Kidney (tissue), 13 donors: ENCODE measurements at regions not wholly inside any gene's neighbourhood (a gene's known extent, or its start where the extent isn't known, plus 50 kb on each side); places are given as distances from the start of the nearest gene placed in this dataset.

Experiments
- DNase-seq, 5 donors: peaks; one replicate each; pipeline ENCODE4 v3.0.0-alpha.2; 2013 to 2020
- FAIRE-seq: peaks from 2 replicates; lab custom pipeline; 2012; peaks lifted over from hg19 to GRCh38; lab: Jason Lieb, UNC
- H3K27ac ChIP-seq, 2 donors: one replicate each; pipeline ENCODE4 v1.7.0; 2013; ENCODE audit warnings: low read depth in 2 of 2, low read length in 2 of 2, inconsistent platforms in 1 of 2
- H3K27me3 ChIP-seq: one replicate; pipeline ENCODE4 v1.7.1; 2013; ENCODE audit warnings: low read length, inconsistent platforms; ENCODE audit not compliant: control insufficient read depth, insufficient read depth
- H3K36me3 ChIP-seq, 3 donors: one replicate each; pipeline versions ENCODE4 v1.7.0 to v1.7.1; 2013; ENCODE audit warnings: low read length in 3 of 3, control low read depth in 1 of 3, inconsistent platforms in 1 of 3; ENCODE audit not compliant: insufficient read depth in 3 of 3, control insufficient read depth in 2 of 3
- H3K4me1 ChIP-seq, 3 donors: one replicate each; pipeline versions ENCODE4 v1.7.0 to v1.7.1; 2013; ENCODE audit warnings: low read length in 3 of 3, inconsistent platforms in 1 of 3, low read depth in 1 of 3; ENCODE audit not compliant: control insufficient read depth in 2 of 3, insufficient read depth in 2 of 3
- H3K4me3 ChIP-seq, 3 donors: one replicate each; pipeline versions ENCODE4 v1.7.0 to v1.8.1; 2013; ENCODE audit warnings: low read length in 3 of 3, control low read depth in 1 of 3, inconsistent platforms in 1 of 3
- H3K9ac ChIP-seq, 3 donors: one replicate each; pipeline versions ENCODE4 v1.7.0 to v1.7.1; 2013; ENCODE audit warnings: low read length in 3 of 3, control low read depth in 1 of 3, inconsistent platforms in 1 of 3
- H3K9me3 ChIP-seq, 3 donors: one replicate each; pipeline versions ENCODE4 v1.7.0 to v1.7.1; 2013; ENCODE audit warnings: low read length in 3 of 3, control low read depth in 1 of 3, inconsistent platforms in 1 of 3; ENCODE audit not compliant: control insufficient read depth in 2 of 3, insufficient read depth in 1 of 3
- CTCF ChIP-seq: IDR thresholded peaks from 3 replicates; pipeline ENCODE4 v1.5.1; 2012; ENCODE audit warnings: mild to moderate bottlenecking, moderate library complexity, borderline replicate concordance; ENCODE audit not compliant: insufficient read depth; ENCODE audit errors: extremely low read depth
- intact Hi-C: fragments of 100-400 bp; cut with DNase I; formaldehyde crosslinking; loops from one replicate; pipeline ENCODE4 v1.11.1; 2022
- donor health status: control.
- donor health status: control.
- donor health status: control.
- donor health status: control.
- donor health status: control.
- donor health status: DM: yes; HTN: yes; CAD: no.
- donor health status: Normal renal cell carcinoma (clear cell type).

GRCh38 chr13:67303661-67304333 is 73.7 kb upstream of the PCDH9 start:
- Histone ChIP-seq H3K9me3 (no peaks in the 10 kb centered on the region), H3K36me3 (no peaks in the 10 kb centered on the region), H3K27me3 (no peaks in the 10 kb centered on the region), H3K27ac (no peak overlapping the region), H3K9ac (no peak overlapping the region), H3K4me1 (no peaks in the 10 kb centered on the region), H3K4me3 (no peak overlapping the region)
- intact Hi-C loops = no loop called here
- no peak for TF ChIP-seq CTCF
- FAIRE-seq (no peak), DNase-seq (no peak)

- intact Hi-C loops = no loop called here
- Histone ChIP-seq H3K9ac (no peak overlapping the region), H3K36me3 (no peaks in the 10 kb centered on the region), H3K27me3 (no peaks in the 10 kb centered on the region), H3K27ac (no peak overlapping the region), H3K4me3 (no peak overlapping the region), H3K4me1 (no peaks in the 10 kb centered on the region), H3K9me3 (no peaks in the 10 kb centered on the region)
- no peak for TF ChIP-seq CTCF
- FAIRE-seq = no peak
- no peak for DNase-seq
Observed at GRCh38 chr13:67299751-67300150, 69.6 kb upstream of the PCDH9 start.

- Histone ChIP-seq H3K27ac (no peak overlapping the region), H3K9me3 (no peaks in the 10 kb centered on the region), H3K36me3 (no peaks in the 10 kb centered on the region), H3K9ac (no peak overlapping the region), H3K4me3 (no peak overlapping the region), H3K4me1 (no peaks in the 10 kb centered on the region), H3K27me3 (no peaks in the 10 kb centered on the region)
- no peak for FAIRE-seq
- DNase-seq = no peak
- no peak for TF ChIP-seq CTCF
- intact Hi-C loops = no loop called here
Observed at GRCh38 chr13:67299072-67299635, 69.0 kb upstream of the PCDH9 start.
